ENCODE measurements at regions not wholly inside any gene's neighbourhood (a gene's known extent, or its start where the extent isn't known, plus 50 kb on each side); places are given as distances from the start of the nearest gene placed in this dataset.

DNA sequence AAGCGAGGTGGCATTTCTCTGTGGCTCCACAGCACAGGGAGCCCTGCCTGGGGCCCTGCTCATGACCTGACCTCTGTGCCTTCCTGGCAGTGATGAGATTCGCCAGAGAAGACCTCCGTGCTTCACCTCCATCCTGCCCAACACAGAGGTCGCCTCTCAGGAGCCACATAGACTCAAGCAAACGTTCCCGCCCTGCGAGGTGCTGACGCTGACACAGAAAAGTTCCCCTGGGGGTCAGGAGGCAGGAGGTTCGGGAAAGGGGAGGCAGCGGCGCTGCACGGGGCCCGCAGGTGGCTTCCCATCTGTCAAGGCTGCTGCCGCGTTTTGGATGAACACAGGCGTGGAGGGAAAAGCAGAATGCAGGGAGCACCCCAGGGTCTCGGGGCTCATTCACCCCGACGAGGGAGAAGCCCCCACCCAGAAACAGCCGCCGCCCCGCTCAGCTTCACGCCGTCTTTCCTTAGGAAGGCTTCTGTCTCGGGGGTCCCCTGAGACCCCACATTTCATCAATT, 579.6 kb upstream of the SALL3 start:
- no peak for TF ChIP-seq EZH2 (IDR thresholded peaks at IDR 0.05; ENCODE audit: low read length, missing control alignments)
- TF ChIP-seq, protein P1, sequence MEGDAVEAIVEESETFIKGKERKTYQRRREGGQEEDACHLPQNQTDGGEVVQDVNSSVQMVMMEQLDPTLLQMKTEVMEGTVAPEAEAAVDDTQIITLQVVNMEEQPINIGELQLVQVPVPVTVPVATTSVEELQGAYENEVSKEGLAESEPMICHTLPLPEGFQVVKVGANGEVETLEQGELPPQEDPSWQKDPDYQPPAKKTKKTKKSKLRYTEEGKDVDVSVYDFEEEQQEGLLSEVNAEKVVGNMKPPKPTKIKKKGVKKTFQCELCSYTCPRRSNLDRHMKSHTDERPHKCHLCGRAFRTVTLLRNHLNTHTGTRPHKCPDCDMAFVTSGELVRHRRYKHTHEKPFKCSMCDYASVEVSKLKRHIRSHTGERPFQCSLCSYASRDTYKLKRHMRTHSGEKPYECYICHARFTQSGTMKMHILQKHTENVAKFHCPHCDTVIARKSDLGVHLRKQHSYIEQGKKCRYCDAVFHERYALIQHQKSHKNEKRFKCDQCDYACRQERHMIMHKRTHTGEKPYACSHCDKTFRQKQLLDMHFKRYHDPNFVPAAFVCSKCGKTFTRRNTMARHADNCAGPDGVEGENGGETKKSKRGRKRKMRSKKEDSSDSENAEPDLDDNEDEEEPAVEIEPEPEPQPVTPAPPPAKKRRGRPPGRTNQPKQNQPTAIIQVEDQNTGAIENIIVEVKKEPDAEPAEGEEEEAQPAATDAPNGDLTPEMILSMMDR (conservative IDR thresholded peaks at IDR 0.05 in 1 of 2, IDR thresholded peaks at IDR 0.05 in 1 of 2; ENCODE audit: low read depth in 1 of 2, low read length in 2 of 2): no peak

All from fibroblast of lung (primary cell).